H1 (cell line): ENCODE measurements at regions not wholly inside any gene's neighbourhood (a gene's known extent, or its start where the extent isn't known, plus 50 kb on each side); places are given as distances from the start of the nearest gene placed in this dataset.

Experiments used
- CTCF ChIA-PET: fragments of 300-600 bp; sonication (Branson Sonifier 250); formaldehyde crosslinking; loops from one replicate; lab custom pipeline; 2021; ENCODE audit not compliant: partially characterized antibody; lab: Charles Lee
- POLR2A ChIA-PET: fragments of 300-600 bp; sonication (Branson Sonifier 250); formaldehyde crosslinking; loops from one replicate; lab custom pipeline; 2021; ENCODE audit warnings: inconsistent platforms; ENCODE audit not compliant: partially characterized antibody; lab: Charles Lee
- DNase-seq, 2 experiments: peaks; one replicate each; pipeline versions ENCODE4 v3.0.0 to v3.0.0-alpha.2; 2010 to 2022; ENCODE audit warnings: low spot score in 2 of 2, low read depth in 1 of 2, mixed read lengths in 1 of 2
- FAIRE-seq: peaks from 2 replicates; lab custom pipeline; 2011; peaks lifted over from hg19 to GRCh38; lab: Jason Lieb, UNC
- H2AFZ ChIP-seq: 2 replicates; pipeline ENCODE4 v1.8.1; 2012; ENCODE audit warnings: low read length, inconsistent platforms
- H2AK5ac ChIP-seq: 2 replicates; pipeline ENCODE4 v1.6.1; 2013; ENCODE audit warnings: low read depth, low read length
- H2BK120ac ChIP-seq: replicated peaks from 2 replicates; pipeline ENCODE3; 2013; ENCODE audit warnings: low read depth, low read length, inconsistent platforms
- H2BK12ac ChIP-seq: 2 replicates; pipeline ENCODE4 v1.6.1; 2013; ENCODE audit warnings: low read depth, low read length
- H2BK15ac ChIP-seq: 2 replicates; pipeline ENCODE4 v1.6.1; 2013; ENCODE audit warnings: low read length
- H2BK20ac ChIP-seq: 2 replicates; pipeline ENCODE4 v1.6.1; 2013; ENCODE audit warnings: low read length
- H2BK5ac ChIP-seq: 2 replicates; pipeline ENCODE4 v1.6.1; 2013; ENCODE audit warnings: low read depth, low read length
- H3K14ac ChIP-seq: 2 replicates; pipeline ENCODE4 v1.6.1; 2013; ENCODE audit warnings: inconsistent platforms; ENCODE audit not compliant: insufficient read length
- H3K18ac ChIP-seq: 2 replicates; pipeline ENCODE4 v1.6.1; 2013; ENCODE audit warnings: low read length; ENCODE audit errors: extremely low read depth
- H3K23ac ChIP-seq: 2 replicates; pipeline ENCODE4 v1.6.1; 2013; ENCODE audit warnings: inconsistent platforms; ENCODE audit not compliant: insufficient read length
- H3K23me2 ChIP-seq: 2 replicates; pipeline ENCODE4 v1.6.1; 2013; ENCODE audit warnings: low read depth, low read length
- H3K27ac ChIP-seq: 2 replicates; pipeline ENCODE4 v1.6.1; 2011; ENCODE audit warnings: low read depth, low read length, inconsistent platforms
- H3K27me3 ChIP-seq, 4 experiments: replicated peaks in 1 of 4; 1 replicate in 1 of 4; 2 replicates in 3 of 4; pipeline versions ENCODE4 v1.6.1 to v1.8.1; 2011 to 2013; ENCODE audit warnings: low read length in 3 of 4, mild to moderate bottlenecking in 3 of 4, inconsistent platforms in 2 of 4, mixed read lengths in 2 of 4, moderate library complexity in 1 of 4; ENCODE audit not compliant: control insufficient read depth in 3 of 4, insufficient read depth in 3 of 4; ENCODE audit errors: extremely low read depth in 1 of 4
- H3K36me3 ChIP-seq, 4 experiments: 2 replicates each; pipeline versions ENCODE4 v1.6.1 to v1.8.1; 2011 to 2013; ENCODE audit warnings: mild to moderate bottlenecking in 4 of 4, low read length in 3 of 4, moderate library complexity in 2 of 4, control low read depth in 1 of 4, inconsistent platforms in 1 of 4; ENCODE audit not compliant: insufficient read depth in 4 of 4, control insufficient read depth in 2 of 4
- H3K4ac ChIP-seq: replicated peaks from 2 replicates; pipeline ENCODE3; 2013; ENCODE audit warnings: low read length, low read depth, mixed read lengths, inconsistent platforms; ENCODE audit not compliant: insufficient read length
- H3K4me1 ChIP-seq, 4 experiments: replicated peaks in 1 of 4; 1 replicate in 1 of 4; 2 replicates in 3 of 4; pipeline versions ENCODE4 v1.6.1 to v1.8.1; 2011 to 2013; ENCODE audit warnings: low read length in 3 of 4, inconsistent platforms in 2 of 4, mixed read lengths in 1 of 4; ENCODE audit not compliant: insufficient read depth in 4 of 4, control insufficient read depth in 3 of 4
- H3K4me2 ChIP-seq, 2 experiments: 2 replicates each; pipeline versions ENCODE4 v1.6.1 to v1.8.1; 2011 to 2013; ENCODE audit warnings: low read depth in 2 of 2, low read length in 2 of 2, control low read depth in 1 of 2, inconsistent platforms in 1 of 2, mild to moderate bottlenecking in 1 of 2; ENCODE audit not compliant: insufficient read depth in 1 of 2
- H3K4me3 ChIP-seq, 4 experiments: fragments of 200-600, 300-600 bp in 1 of 4; sonication (generic), shearing (Covaris generic), sonication (Bioruptor Twin) in 1 of 4; 2 replicates each; pipeline versions ENCODE4 v1.5.1 to v1.8.1; 2011 to 2016; ENCODE audit warnings: low read length in 4 of 4, low read depth in 3 of 4, control low read depth in 2 of 4, inconsistent platforms in 2 of 4, mild to moderate bottlenecking in 2 of 4, mixed read lengths in 1 of 4, moderate library complexity in 1 of 4; ENCODE audit not compliant: insufficient read depth in 2 of 4; ENCODE audit errors: extremely low read depth in 1 of 4
- H3K56ac ChIP-seq: replicated peaks from 2 replicates; pipeline ENCODE3; 2013; ENCODE audit warnings: low read depth, mild to moderate bottlenecking, mixed read lengths, low read length, inconsistent platforms; ENCODE audit not compliant: insufficient read length
- H3K79me1 ChIP-seq: 2 replicates; pipeline ENCODE4 v1.6.1; 2013; ENCODE audit warnings: low read depth, low read length, control low read depth
- H3K79me2 ChIP-seq, 2 experiments: 2 replicates each; pipeline versions ENCODE4 v1.6.1 to v1.8.1; 2012 to 2013; ENCODE audit warnings: low read length in 2 of 2, mild to moderate bottlenecking in 2 of 2, inconsistent platforms in 1 of 2; ENCODE audit not compliant: insufficient read depth in 2 of 2, control insufficient read depth in 1 of 2
- H3K9ac ChIP-seq, 4 experiments: replicated peaks in 1 of 4; 1 replicate in 1 of 4; 2 replicates in 3 of 4; pipeline versions ENCODE4 v1.6.1 to v1.8.1; 2011 to 2013; ENCODE audit warnings: low read depth in 3 of 4, low read length in 3 of 4, control low read depth in 2 of 4, mild to moderate bottlenecking in 2 of 4, moderate library complexity in 2 of 4, inconsistent platforms in 1 of 4; ENCODE audit errors: extremely low read depth in 1 of 4
- H3K9me3 ChIP-seq, 2 experiments: 2 replicates each; pipeline versions ENCODE4 v1.6.1 to v1.8.1; 2012 to 2013; ENCODE audit warnings: mild to moderate bottlenecking in 2 of 2, moderate library complexity in 2 of 2, control low read depth in 1 of 2, inconsistent platforms in 1 of 2, low read depth in 1 of 2, low read length in 1 of 2, mixed read lengths in 1 of 2; ENCODE audit not compliant: insufficient read depth in 2 of 2
- H4K20me1 ChIP-seq, 2 experiments: replicated peaks in 1 of 2; 2 replicates each; pipeline versions ENCODE3 to v1.8.1; 2011 to 2013; ENCODE audit warnings: inconsistent platforms in 2 of 2, low read length in 2 of 2, mild to moderate bottlenecking in 1 of 2; ENCODE audit not compliant: insufficient read depth in 2 of 2, control insufficient read depth in 1 of 2
- H4K5ac ChIP-seq: 2 replicates; pipeline ENCODE4 v1.6.1; 2013; ENCODE audit warnings: low read length, low read depth, mixed read lengths, inconsistent platforms; ENCODE audit not compliant: insufficient read length
- H4K8ac ChIP-seq: 2 replicates; pipeline ENCODE4 v1.8.0; 2013; ENCODE audit warnings: mild to moderate bottlenecking, moderate library complexity, low read length, inconsistent platforms; ENCODE audit not compliant: insufficient read depth; ENCODE audit errors: extremely low read depth
- H4K91ac ChIP-seq: replicated peaks from 2 replicates; pipeline ENCODE3; 2013; ENCODE audit warnings: low read length, mixed read lengths, inconsistent platforms; ENCODE audit not compliant: insufficient read length
- CTBP2 ChIP-seq: IDR thresholded peaks from 2 replicates; pipeline ENCODE4 v1.7.0; 2011; ENCODE audit warnings: borderline replicate concordance, mild to moderate bottlenecking, moderate library complexity, mixed read lengths, low read length; ENCODE audit not compliant: insufficient read depth, insufficient read length
- PHF8 ChIP-seq: fragments of 200-600 bp; sonication (generic); conservative IDR thresholded peaks from 2 replicates; pipeline ENCODE4 v1.7.1; 2012; ENCODE audit warnings: low read depth, mild to moderate bottlenecking, inconsistent platforms, low read length, moderate library complexity
- WGBS, 2 experiments: shearing (Covaris generic) in 1 of 2; methylation state at CpG; one replicate each; pipeline versions ENCODE4 v1.1.6 to v1.1.7; 2013 to 2015; ENCODE audit warnings: low lambda C conversion rate in 2 of 2, mixed read lengths in 2 of 2, inconsistent platforms in 1 of 2, low coverage in 1 of 2, missing lambda C conversion rate in 1 of 2; ENCODE audit not compliant: insufficient replicate concordance in 2 of 2, insufficient coverage in 1 of 2, insufficient read length in 1 of 2; ENCODE audit errors: extremely low coverage in 1 of 2, missing lambda C conversion rate in 1 of 2; 5-methylcytosine and 5-hydroxymethylcytosine counted together

GRCh38 chr1:177784936-177785335 lies 184.9 kb downstream of the SEC16B start:
- H3K14ac ChIP-seq: no peak overlapping the region
- H3K4me3 ChIP-seq: no peak overlapping the region
- peaks cover 0 to 2% (median 0%) of the 10 kb centered on the region in 4 experiments; a peak in 1 of 8 replicates for H3K36me3 ChIP-seq
- no peak overlapping the region for H2BK15ac ChIP-seq
- H3K23ac ChIP-seq: no peak overlapping the region
- H4K20me1 ChIP-seq: no peaks in the 10 kb centered on the region
- 55% methylated on average over 1 of the region's 1 CpG; no CpG with 5 or more reads in 1 of the 2 experiments for WGBS, 2 experiments
- no peak overlapping the region for H2BK20ac ChIP-seq
- H3K9ac ChIP-seq: no peak overlapping the region
- H2BK5ac ChIP-seq: no peak overlapping the region
- no peaks in the 10 kb centered on the region for H3K23me2 ChIP-seq
- FAIRE-seq (no peak), DNase-seq (no peak)
- no peak overlapping the region for H3K27ac ChIP-seq
- H3K79me1 ChIP-seq: no peaks in the 10 kb centered on the region
- no peaks in the 10 kb centered on the region for H3K4me1 ChIP-seq
- H3K27me3 ChIP-seq: no peaks in the 10 kb centered on the region
- no peak overlapping the region for H3K4me2 ChIP-seq
- no peak overlapping the region for H3K4ac ChIP-seq
- ChIA-PET CTCF (interaction anchor here (1.0 to 6.0 kb wide), 7 partner anchors 8 to 336 kb away, joined by 3 to 61 read pairs (median 4); no protein-coding TSS in a partner anchor), POLR2A (interaction anchor here (1.0 kb wide), 1 partner anchor 27 kb away, joined by 3 read pairs; no protein-coding TSS in a partner anchor)
- H2AK5ac ChIP-seq: no peak overlapping the region
- no peak overlapping the region for H3K18ac ChIP-seq
- no peaks in the 10 kb centered on the region for H3K9me3 ChIP-seq
- no peak overlapping the region for H4K91ac ChIP-seq
- no peak overlapping the region for H4K5ac ChIP-seq
- H3K79me2 ChIP-seq: no peaks in the 10 kb centered on the region
- H4K8ac ChIP-seq: no peak overlapping the region
- H3K56ac ChIP-seq: no peak overlapping the region
- H2BK12ac ChIP-seq: no peak overlapping the region
- no peak overlapping the region for H2BK120ac ChIP-seq
- H2AFZ ChIP-seq: no peak overlapping the region
- no peak for TF ChIP-seq CTBP2
- no peak for TF ChIP-seq PHF8
